Neural progenitor cell (in vitro differentiated cells): ENCODE measurements at regions not wholly inside any gene's neighbourhood (a gene's known extent, or its start where the extent isn't known, plus 50 kb on each side); places are given as distances from the start of the nearest gene placed in this dataset.

Experiments
- DNase-seq: peaks from one replicate; pipeline ENCODE4 v3.0.0-alpha.2; 2016; ENCODE audit warnings: low spot score
- H2AFZ ChIP-seq: fragments of 200-600 bp; sonication (generic); replicated peaks from 2 replicates; pipeline ENCODE4 v1.6.1; 2016; ENCODE audit warnings: antibody characterized with exemption
- H3F3A ChIP-seq: fragments of 200-600 bp; sonication (generic); 2 replicates; pipeline ENCODE4 v1.6.1; 2016; ENCODE audit warnings: antibody characterized with exemption, low read depth
- H3K27ac ChIP-seq: fragments of 200-600 bp; sonication (generic); 2 replicates; pipeline ENCODE4 v1.5.1; 2016; ENCODE audit warnings: mild to moderate bottlenecking
- H3K27me3 ChIP-seq: fragments of 200-600 bp; sonication (generic); 2 replicates; pipeline ENCODE4 v1.6.1; 2016; ENCODE audit warnings: mild to moderate bottlenecking, moderate library complexity
- H3K36me3 ChIP-seq: fragments of 200-600 bp; sonication (generic); 2 replicates; pipeline ENCODE4 v1.5.1; 2016
- H3K4me1 ChIP-seq: fragments of 200-600 bp; sonication (generic); 2 replicates; pipeline ENCODE4 v1.6.1; 2016; ENCODE audit warnings: mixed run types
- H3K4me2 ChIP-seq: fragments of 200-600 bp; sonication (generic); 2 replicates; pipeline ENCODE4 v1.6.1; 2016
- H3K4me3 ChIP-seq: fragments of 200-600 bp; sonication (generic); 2 replicates; pipeline ENCODE4 v1.5.1; 2016
- H3K79me2 ChIP-seq: fragments of 200-600 bp; sonication (generic); 2 replicates; pipeline ENCODE4 v1.6.1; 2016; ENCODE audit warnings: low read depth
- H3K9ac ChIP-seq: fragments of 200-600 bp; sonication (generic); 2 replicates; pipeline ENCODE4 v1.6.1; 2016
- H3K9me3 ChIP-seq: fragments of 200-600 bp; sonication (generic); 2 replicates; pipeline ENCODE4 v1.5.1; 2016; ENCODE audit warnings: low read depth
- H4K20me1 ChIP-seq: fragments of 200-600 bp; sonication (generic); 2 replicates; pipeline ENCODE4 v1.6.1; 2016; ENCODE audit warnings: low read depth
- H3K27ac Mint-ChIP-seq: 3 replicates; pipeline ENCODE4 v1.8.0; 2021; ENCODE audit warnings: mixed read lengths
- H3K27me3 Mint-ChIP-seq: 2 replicates; pipeline ENCODE4 v1.8.0; 2022; ENCODE audit warnings: low read depth, mild to moderate bottlenecking, inconsistent platforms, moderate library complexity, mixed read lengths; ENCODE audit not compliant: insufficient read depth
- H3K36me3 Mint-ChIP-seq: 3 replicates; pipeline ENCODE4 v1.8.0; 2021; ENCODE audit warnings: mixed read lengths
- H3K4me1 Mint-ChIP-seq: 3 replicates; pipeline ENCODE4 v1.8.0; 2021; ENCODE audit warnings: mixed read lengths
- H3K4me3 Mint-ChIP-seq: 3 replicates; pipeline ENCODE4 v1.8.0; 2021; ENCODE audit warnings: mild to moderate bottlenecking, moderate library complexity, mixed read lengths
- H3K9me3 Mint-ChIP-seq: 3 replicates; pipeline ENCODE4 v1.8.0; 2020; ENCODE audit warnings: mixed read lengths
- CTCF ChIP-seq: fragments of 200-600 bp; sonication (generic); IDR thresholded peaks from 2 replicates; pipeline ENCODE4 v1.5.1; 2017; ENCODE audit warnings: antibody characterized with exemption, mild to moderate bottlenecking
- EZH2 ChIP-seq: fragments of 200-600 bp; sonication (generic); IDR thresholded peaks from 2 replicates; pipeline ENCODE4 v1.6.1; 2017; ENCODE audit warnings: antibody characterized with exemption, mild to moderate bottlenecking, moderate library complexity
- EZH2phosphoT487 ChIP-seq: fragments of 200-600 bp; sonication (generic); IDR thresholded peaks from 2 replicates; pipeline ENCODE4 v1.6.1; 2017; ENCODE audit warnings: antibody characterized with exemption

- Mint-ChIP-seq H3K36me3 (no peaks in the 10 kb centered on the region), H3K27me3 (peaks cover 22% of the 10 kb centered on the region), H3K4me3 (peak overlapping the region; percentile 36), H3K4me1 (peaks cover 3% of the 10 kb centered on the region), H3K27ac (no peak overlapping the region), H3K9me3 (no peaks in the 10 kb centered on the region)
- Histone ChIP-seq H4K20me1 (no peaks in the 10 kb centered on the region), H3K27me3 (peaks cover 39% of the 10 kb centered on the region), H3K36me3 (no peaks in the 10 kb centered on the region), H2AFZ (peak overlapping the region; percentile 53), H3K9ac (no peak overlapping the region), H3K79me2 (no peaks in the 10 kb centered on the region), H3K9me3 (no peaks in the 10 kb centered on the region), H3F3A (no peaks in the 10 kb centered on the region), H3K27ac (no peak overlapping the region), H3K4me3 (no peak overlapping the region), H3K4me1 (peaks cover 3% of the 10 kb centered on the region), H3K4me2 (peak overlapping the region; percentile 2)
- TF ChIP-seq EZH2phosphoT487 (no peak), CTCF (peak; percentile 89)
- DNase-seq = peak; percentile 88
Observed at GRCh38 chr11:69918938-69919650, 99.9 kb upstream of the FGF3 start.

- peaks cover 3% of the 10 kb centered on the region for H3K9me3 Mint-ChIP-seq
- H3K27me3 Mint-ChIP-seq = peaks cover 22% of the 10 kb centered on the region
- H3K4me1 Mint-ChIP-seq = peaks cover 3% of the 10 kb centered on the region
Observed at GRCh38 chr11:69919659-69920344, 100.6 kb upstream of the FGF3 start.

GRCh38 chr11:69920345-69921127 lies 101.3 kb upstream of the FGF3 start:
- Mint-ChIP-seq H3K27me3 (peaks cover 19% of the 10 kb centered on the region), H3K27ac (no peak overlapping the region), H3K4me1 (peaks cover 5% of the 10 kb centered on the region), H3K9me3 (peaks cover 3% of the 10 kb centered on the region), H3K36me3 (no peaks in the 10 kb centered on the region), H3K4me3 (no peak overlapping the region)
- DNase-seq = no peak
- Histone ChIP-seq H3K4me1 (peaks cover 3% of the 10 kb centered on the region), H3K4me2 (no peak overlapping the region), H3K79me2 (no peaks in the 10 kb centered on the region), H2AFZ (no peak overlapping the region), H3K36me3 (no peaks in the 10 kb centered on the region), H3K27me3 (peaks cover 46% of the 10 kb centered on the region), H3K9me3 (no peaks in the 10 kb centered on the region), H3K9ac (no peak overlapping the region), H3K27ac (no peak overlapping the region), H3F3A (no peaks in the 10 kb centered on the region), H3K4me3 (no peak overlapping the region), H4K20me1 (no peaks in the 10 kb centered on the region)
- no peak for TF ChIP-seq EZH2
- TF ChIP-seq EZH2phosphoT487 = no peak
- TF ChIP-seq CTCF = no peak

More at GRCh38 chr11:69919659-69920344, 100.6 kb upstream of the FGF3 start:
- H3K4me1 ChIP-seq = peaks cover 3% of the 10 kb centered on the region
- H3K27me3 ChIP-seq = peaks cover 46% of the 10 kb centered on the region
- Mint-ChIP-seq H3K4me3 (no peak overlapping the region), H3K27ac (no peak overlapping the region), H3K36me3 (no peaks in the 10 kb centered on the region)
- H3K27ac ChIP-seq = no peak overlapping the region
- no peaks in the 10 kb centered on the region for H4K20me1 ChIP-seq
- no peak for DNase-seq
- H3F3A ChIP-seq = no peaks in the 10 kb centered on the region
- no peak overlapping the region for H3K9ac ChIP-seq
- no peak for TF ChIP-seq CTCF
- no peak for TF ChIP-seq EZH2
- TF ChIP-seq EZH2phosphoT487 = no peak
- no peaks in the 10 kb centered on the region for H3K79me2 ChIP-seq
- H2AFZ ChIP-seq = no peak overlapping the region
- H3K9me3 ChIP-seq = no peaks in the 10 kb centered on the region
- H3K4me2 ChIP-seq = no peak overlapping the region
- H3K36me3 ChIP-seq = no peaks in the 10 kb centered on the region
- no peak overlapping the region for H3K4me3 ChIP-seq
